ENCODE measurements at regions not wholly inside any gene's neighbourhood (a gene's known extent, or its start where the extent isn't known, plus 50 kb on each side); places are given as distances from the start of the nearest gene placed in this dataset.
"Not testable (repeated sequence)": the region's sequence is repeated elsewhere in the genome, so short reads cannot be mapped to it uniquely, and the experiment has no call there.

DNA sequence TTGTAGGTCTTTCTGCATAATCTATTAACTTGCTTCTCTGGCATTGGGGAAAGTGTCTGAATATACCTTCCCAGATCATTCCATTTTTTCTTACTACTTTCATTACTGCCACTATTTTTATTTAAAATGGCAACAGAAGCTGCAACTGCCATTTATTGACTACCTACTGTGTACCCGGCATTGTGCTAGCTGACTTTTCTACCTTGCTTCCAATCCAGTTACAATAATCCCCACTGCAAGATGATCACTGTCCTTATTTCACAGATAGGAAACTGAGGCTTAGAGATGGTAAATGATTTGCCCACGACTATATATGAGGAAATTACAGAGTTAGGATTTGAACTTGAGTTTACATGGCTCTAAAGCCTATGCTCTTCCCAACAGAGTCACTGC is 129.0 kb downstream of the MAP3K7 start:
- ATAC-seq, result no peak
- TF ChIP-seq PPARA (CRISPR knock-in tag; IDR thresholded peaks at IDR 0.05; ENCODE audit: borderline replicate concordance) (no peak), GLIS3 (CRISPR knock-in tag; IDR thresholded peaks at IDR 0.05) (no peak), RARB (CRISPR knock-in tag; IDR thresholded peaks at IDR 0.05) (no peak), ZNF70 (CRISPR knock-in tag; IDR thresholded peaks at IDR 0.05) (no peak)

- not testable (repeated sequence) for ATAC-seq
Measured at GRCh38 chr6:90456997-90457866, 129.6 kb downstream of the MAP3K7 start.

GRCh38 chr6:90456001-90456400 is 130.9 kb downstream of the MAP3K7 start:
- ATAC-seq, result no peak
- TF ChIP-seq PPARA (CRISPR knock-in tag; IDR thresholded peaks at IDR 0.05; ENCODE audit: borderline replicate concordance), result no peak
- TF ChIP-seq, protein P1, sequence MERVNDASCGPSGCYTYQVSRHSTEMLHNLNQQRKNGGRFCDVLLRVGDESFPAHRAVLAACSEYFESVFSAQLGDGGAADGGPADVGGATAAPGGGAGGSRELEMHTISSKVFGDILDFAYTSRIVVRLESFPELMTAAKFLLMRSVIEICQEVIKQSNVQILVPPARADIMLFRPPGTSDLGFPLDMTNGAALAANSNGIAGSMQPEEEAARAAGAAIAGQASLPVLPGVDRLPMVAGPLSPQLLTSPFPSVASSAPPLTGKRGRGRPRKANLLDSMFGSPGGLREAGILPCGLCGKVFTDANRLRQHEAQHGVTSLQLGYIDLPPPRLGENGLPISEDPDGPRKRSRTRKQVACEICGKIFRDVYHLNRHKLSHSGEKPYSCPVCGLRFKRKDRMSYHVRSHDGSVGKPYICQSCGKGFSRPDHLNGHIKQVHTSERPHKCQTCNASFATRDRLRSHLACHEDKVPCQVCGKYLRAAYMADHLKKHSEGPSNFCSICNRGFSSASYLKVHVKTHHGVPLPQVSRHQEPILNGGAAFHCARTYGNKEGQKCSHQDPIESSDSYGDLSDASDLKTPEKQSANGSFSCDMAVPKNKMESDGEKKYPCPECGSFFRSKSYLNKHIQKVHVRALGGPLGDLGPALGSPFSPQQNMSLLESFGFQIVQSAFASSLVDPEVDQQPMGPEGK (CRISPR knock-in tag; IDR thresholded peaks at IDR 0.05; ENCODE audit: borderline replicate concordance), result no peak
- TF ChIP-seq ZFP30 (CRISPR knock-in tag; IDR thresholded peaks at IDR 0.05), result no peak
- TF ChIP-seq ESRRG (CRISPR knock-in tag; IDR thresholded peaks at IDR 0.05), result no peak
- TF ChIP-seq TCF4 (CRISPR knock-in tag; IDR thresholded peaks at IDR 0.05; ENCODE audit: borderline replicate concordance), result no peak
- no peak for TF ChIP-seq RARB (CRISPR knock-in tag; IDR thresholded peaks at IDR 0.05)
- TF ChIP-seq, protein P2, sequence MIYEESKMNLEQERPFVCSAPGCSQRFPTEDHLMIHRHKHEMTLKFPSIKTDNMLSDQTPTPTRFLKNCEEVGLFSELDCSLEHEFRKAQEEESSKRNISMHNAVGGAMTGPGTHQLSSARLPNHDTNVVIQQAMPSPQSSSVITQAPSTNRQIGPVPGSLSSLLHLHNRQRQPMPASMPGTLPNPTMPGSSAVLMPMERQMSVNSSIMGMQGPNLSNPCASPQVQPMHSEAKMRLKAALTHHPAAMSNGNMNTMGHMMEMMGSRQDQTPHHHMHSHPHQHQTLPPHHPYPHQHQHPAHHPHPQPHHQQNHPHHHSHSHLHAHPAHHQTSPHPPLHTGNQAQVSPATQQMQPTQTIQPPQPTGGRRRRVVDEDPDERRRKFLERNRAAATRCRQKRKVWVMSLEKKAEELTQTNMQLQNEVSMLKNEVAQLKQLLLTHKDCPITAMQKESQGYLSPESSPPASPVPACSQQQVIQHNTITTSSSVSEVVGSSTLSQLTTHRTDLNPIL (CRISPR knock-in tag; IDR thresholded peaks at IDR 0.05; ENCODE audit: low read depth), result no peak

DNA sequence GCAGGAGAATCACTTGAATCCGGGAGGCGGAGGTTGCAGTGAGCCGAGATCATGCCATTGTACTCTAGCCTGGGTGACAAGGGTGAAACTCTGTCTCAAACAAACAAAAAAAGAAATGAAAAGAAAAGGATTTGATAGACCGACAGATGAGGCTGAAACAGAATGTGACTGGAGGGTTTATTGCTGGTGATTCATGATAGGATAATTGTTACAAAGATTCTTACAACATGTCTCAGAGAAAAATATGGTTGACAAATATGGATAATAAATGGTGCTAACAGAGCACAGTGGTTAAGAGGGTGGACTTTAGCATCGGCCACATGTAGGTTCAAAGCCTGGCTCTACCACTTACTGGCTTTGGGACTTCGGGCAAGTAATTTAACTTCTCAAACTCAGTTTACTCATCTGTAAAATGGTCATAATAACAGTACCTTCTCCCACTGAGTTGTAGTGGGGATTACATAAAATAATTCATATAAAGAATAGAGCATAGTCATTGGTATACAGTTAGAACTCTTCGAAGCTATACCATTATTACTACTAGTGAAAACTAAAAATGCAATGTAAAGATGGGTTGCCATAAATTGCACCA is 131.9 kb downstream of the MAP3K7 start:
- no peak for ATAC-seq
- TF ChIP-seq, protein P3, sequence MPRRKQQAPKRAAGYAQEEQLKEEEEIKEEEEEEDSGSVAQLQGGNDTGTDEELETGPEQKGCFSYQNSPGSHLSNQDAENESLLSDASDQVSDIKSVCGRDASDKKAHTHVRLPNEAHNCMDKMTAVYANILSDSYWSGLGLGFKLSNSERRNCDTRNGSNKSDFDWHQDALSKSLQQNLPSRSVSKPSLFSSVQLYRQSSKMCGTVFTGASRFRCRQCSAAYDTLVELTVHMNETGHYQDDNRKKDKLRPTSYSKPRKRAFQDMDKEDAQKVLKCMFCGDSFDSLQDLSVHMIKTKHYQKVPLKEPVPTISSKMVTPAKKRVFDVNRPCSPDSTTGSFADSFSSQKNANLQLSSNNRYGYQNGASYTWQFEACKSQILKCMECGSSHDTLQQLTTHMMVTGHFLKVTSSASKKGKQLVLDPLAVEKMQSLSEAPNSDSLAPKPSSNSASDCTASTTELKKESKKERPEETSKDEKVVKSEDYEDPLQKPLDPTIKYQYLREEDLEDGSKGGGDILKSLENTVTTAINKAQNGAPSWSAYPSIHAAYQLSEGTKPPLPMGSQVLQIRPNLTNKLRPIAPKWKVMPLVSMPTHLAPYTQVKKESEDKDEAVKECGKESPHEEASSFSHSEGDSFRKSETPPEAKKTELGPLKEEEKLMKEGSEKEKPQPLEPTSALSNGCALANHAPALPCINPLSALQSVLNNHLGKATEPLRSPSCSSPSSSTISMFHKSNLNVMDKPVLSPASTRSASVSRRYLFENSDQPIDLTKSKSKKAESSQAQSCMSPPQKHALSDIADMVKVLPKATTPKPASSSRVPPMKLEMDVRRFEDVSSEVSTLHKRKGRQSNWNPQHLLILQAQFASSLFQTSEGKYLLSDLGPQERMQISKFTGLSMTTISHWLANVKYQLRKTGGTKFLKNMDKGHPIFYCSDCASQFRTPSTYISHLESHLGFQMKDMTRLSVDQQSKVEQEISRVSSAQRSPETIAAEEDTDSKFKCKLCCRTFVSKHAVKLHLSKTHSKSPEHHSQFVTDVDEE (CRISPR knock-in tag; IDR thresholded peaks at IDR 0.05), result no peak
- TF ChIP-seq, protein P4, sequence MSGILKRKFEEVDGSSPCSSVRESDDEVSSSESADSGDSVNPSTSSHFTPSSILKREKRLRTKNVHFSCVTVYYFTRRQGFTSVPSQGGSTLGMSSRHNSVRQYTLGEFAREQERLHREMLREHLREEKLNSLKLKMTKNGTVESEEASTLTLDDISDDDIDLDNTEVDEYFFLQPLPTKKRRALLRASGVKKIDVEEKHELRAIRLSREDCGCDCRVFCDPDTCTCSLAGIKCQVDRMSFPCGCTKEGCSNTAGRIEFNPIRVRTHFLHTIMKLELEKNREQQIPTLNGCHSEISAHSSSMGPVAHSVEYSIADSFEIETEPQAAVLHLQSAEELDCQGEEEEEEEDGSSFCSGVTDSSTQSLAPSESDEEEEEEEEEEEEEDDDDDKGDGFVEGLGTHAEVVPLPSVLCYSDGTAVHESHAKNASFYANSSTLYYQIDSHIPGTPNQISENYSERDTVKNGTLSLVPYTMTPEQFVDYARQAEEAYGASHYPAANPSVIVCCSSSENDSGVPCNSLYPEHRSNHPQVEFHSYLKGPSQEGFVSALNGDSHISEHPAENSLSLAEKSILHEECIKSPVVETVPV (CRISPR knock-in tag; IDR thresholded peaks at IDR 0.05), result no peak
- no peak for TF ChIP-seq TCF4 (CRISPR knock-in tag; IDR thresholded peaks at IDR 0.05; ENCODE audit: borderline replicate concordance)
- no peak for TF ChIP-seq GLIS3 (CRISPR knock-in tag; IDR thresholded peaks at IDR 0.05)
- TF ChIP-seq RARB (CRISPR knock-in tag; IDR thresholded peaks at IDR 0.05), result no peak
- no peak for TF ChIP-seq ISL1 (CRISPR knock-in tag; IDR thresholded peaks at IDR 0.05)
- TF ChIP-seq, protein P1 (CRISPR knock-in tag; IDR thresholded peaks at IDR 0.05; ENCODE audit: borderline replicate concordance), result no peak
- TF ChIP-seq, protein P2 (CRISPR knock-in tag; IDR thresholded peaks at IDR 0.05; ENCODE audit: low read depth), result no peak
- TF ChIP-seq ZC3H10 (CRISPR knock-in tag; IDR thresholded peaks at IDR 0.05), result no peak
- no peak for TF ChIP-seq ZNF8 (CRISPR knock-in tag; IDR thresholded peaks at IDR 0.05)
- TF ChIP-seq TOX (CRISPR knock-in tag; IDR thresholded peaks at IDR 0.05; ENCODE audit: borderline replicate concordance), result no peak
- TF ChIP-seq ZNF70 (CRISPR knock-in tag; IDR thresholded peaks at IDR 0.05), result no peak
- no peak for TF ChIP-seq ARNTL (CRISPR knock-in tag; IDR thresholded peaks at IDR 0.05; ENCODE audit: borderline replicate concordance, low read depth)

Data from SK-N-SH treated with all-trans-retinoic acid at 6 μM for 48 hours (cell line).